MCF 10A (cell line): ENCODE measurements at regions not wholly inside any gene's neighbourhood (a gene's known extent, or its start where the extent isn't known, plus 50 kb on each side); places are given as distances from the start of the nearest gene placed in this dataset.

Experiments
- BruUV-seq: library from RNA; stranded (reverse); fragments of 400-500 nt; replicated peaks from 2 replicates; lab custom pipeline; 2021; lab: Mats Ljungman, UMichigan
- CTCF ChIA-PET: fragments of 300-600 bp; sonication (Branson Sonifier 250); formaldehyde crosslinking; extraction: SDS; loops from one replicate; lab custom pipeline; 2021; ENCODE audit warnings: antibody characterized with exemption, inconsistent platforms; lab: Yijun Ruan, JAX
- POLR2A ChIA-PET: fragments of 300-600, 350-650 bp; sonication (Branson Sonifier 250); formaldehyde crosslinking; extraction: SDS; loops from one replicate; lab custom pipeline; 2020; ENCODE audit warnings: antibody characterized with exemption, inconsistent platforms; lab: Yijun Ruan, JAX
- DNase-seq: peaks from one replicate; pipeline ENCODE4 v3.0.0-alpha.2; 2018; ENCODE audit not compliant: unreplicated experiment
- H3K27ac Mint-ChIP-seq: one replicate; pipeline ENCODE4 v1.8.0; 2022; ENCODE audit warnings: mild to moderate bottlenecking, low read depth, mixed read lengths; ENCODE audit not compliant: unreplicated experiment
- H3K27me3 Mint-ChIP-seq: one replicate; pipeline ENCODE4 v1.8.0; 2022; ENCODE audit warnings: mixed read lengths; ENCODE audit not compliant: insufficient read depth, unreplicated experiment
- H3K36me3 Mint-ChIP-seq: one replicate; pipeline ENCODE4 v1.8.0; 2022; ENCODE audit warnings: mild to moderate bottlenecking, moderate library complexity, mixed read lengths; ENCODE audit not compliant: insufficient read depth, unreplicated experiment
- H3K4me1 Mint-ChIP-seq: one replicate; pipeline ENCODE4 v1.8.0; 2022; ENCODE audit warnings: mixed read lengths; ENCODE audit not compliant: insufficient read depth, unreplicated experiment
- H3K4me3 Mint-ChIP-seq: one replicate; pipeline ENCODE4 v1.8.0; 2022; ENCODE audit warnings: mild to moderate bottlenecking, moderate library complexity, mixed read lengths; ENCODE audit not compliant: unreplicated experiment
- H3K9me3 Mint-ChIP-seq: one replicate; pipeline ENCODE4 v1.8.0; 2022; ENCODE audit warnings: mixed read lengths; ENCODE audit not compliant: unreplicated experiment
- intact Hi-C: fragments of 100-400 bp; cut with micrococcal nuclease; formaldehyde crosslinking; loops from 2 replicates; pipeline ENCODE4 v1.14.1; 2022
- TF ChIP-seq, protein P1 (sequence below): fragments of 200-600 bp; IDR thresholded peaks from one replicate; pipeline ENCODE4 v1.8.0; 2022; ENCODE audit warnings: antibody characterized with exemption, mild to moderate bottlenecking; ENCODE audit not compliant: unreplicated experiment

DNA sequence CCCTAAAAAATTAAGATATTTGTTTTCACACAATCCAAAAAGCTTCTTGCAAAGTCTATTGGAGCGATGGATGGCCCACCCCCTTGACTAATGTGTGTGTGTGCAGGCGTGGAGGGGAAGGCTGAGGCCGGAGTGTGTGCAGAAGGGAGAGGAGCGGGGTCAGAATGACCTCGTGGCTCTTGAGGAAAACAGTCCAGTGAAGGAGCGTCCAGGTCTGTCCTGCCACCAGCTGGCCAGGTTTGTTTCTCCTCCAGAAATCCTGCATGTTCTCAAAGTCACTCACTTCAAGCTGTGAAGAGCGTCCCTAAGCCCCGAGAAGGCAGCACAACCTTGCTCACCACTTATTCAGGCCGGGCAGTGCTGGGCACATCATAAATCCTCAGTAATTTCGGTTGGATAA is 69.5 kb upstream of the SSX2IP start:
- Mint-ChIP-seq H3K27me3 (peaks cover 1% of the 10 kb centered on the region), H3K27ac (no peak overlapping the region), H3K9me3 (no peaks in the 10 kb centered on the region), H3K4me3 (no peak overlapping the region), H3K36me3 (no peaks in the 10 kb centered on the region), H3K4me1 (peaks cover 6% of the 10 kb centered on the region)
- TF ChIP-seq, protein P1, sequence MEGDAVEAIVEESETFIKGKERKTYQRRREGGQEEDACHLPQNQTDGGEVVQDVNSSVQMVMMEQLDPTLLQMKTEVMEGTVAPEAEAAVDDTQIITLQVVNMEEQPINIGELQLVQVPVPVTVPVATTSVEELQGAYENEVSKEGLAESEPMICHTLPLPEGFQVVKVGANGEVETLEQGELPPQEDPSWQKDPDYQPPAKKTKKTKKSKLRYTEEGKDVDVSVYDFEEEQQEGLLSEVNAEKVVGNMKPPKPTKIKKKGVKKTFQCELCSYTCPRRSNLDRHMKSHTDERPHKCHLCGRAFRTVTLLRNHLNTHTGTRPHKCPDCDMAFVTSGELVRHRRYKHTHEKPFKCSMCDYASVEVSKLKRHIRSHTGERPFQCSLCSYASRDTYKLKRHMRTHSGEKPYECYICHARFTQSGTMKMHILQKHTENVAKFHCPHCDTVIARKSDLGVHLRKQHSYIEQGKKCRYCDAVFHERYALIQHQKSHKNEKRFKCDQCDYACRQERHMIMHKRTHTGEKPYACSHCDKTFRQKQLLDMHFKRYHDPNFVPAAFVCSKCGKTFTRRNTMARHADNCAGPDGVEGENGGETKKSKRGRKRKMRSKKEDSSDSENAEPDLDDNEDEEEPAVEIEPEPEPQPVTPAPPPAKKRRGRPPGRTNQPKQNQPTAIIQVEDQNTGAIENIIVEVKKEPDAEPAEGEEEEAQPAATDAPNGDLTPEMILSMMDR: no peak
- ChIA-PET POLR2A (interaction anchor here (0.6 kb wide), 1 partner anchor 164 kb away, joined by 4 read pairs; no protein-coding TSS in a partner anchor), CTCF (interaction anchor here (0.7 to 8.9 kb wide), 11 partner anchors 12 to 1608 kb away, joined by 3 to 121 read pairs (median 4); no protein-coding TSS in a partner anchor)
- DNase-seq: no peak
- no TSS peak for BruUV-seq
- intact Hi-C loops: loop anchor here (2.0 kb wide), 1 partner anchor 177 kb away; no protein-coding TSS in a partner anchor

DNA sequence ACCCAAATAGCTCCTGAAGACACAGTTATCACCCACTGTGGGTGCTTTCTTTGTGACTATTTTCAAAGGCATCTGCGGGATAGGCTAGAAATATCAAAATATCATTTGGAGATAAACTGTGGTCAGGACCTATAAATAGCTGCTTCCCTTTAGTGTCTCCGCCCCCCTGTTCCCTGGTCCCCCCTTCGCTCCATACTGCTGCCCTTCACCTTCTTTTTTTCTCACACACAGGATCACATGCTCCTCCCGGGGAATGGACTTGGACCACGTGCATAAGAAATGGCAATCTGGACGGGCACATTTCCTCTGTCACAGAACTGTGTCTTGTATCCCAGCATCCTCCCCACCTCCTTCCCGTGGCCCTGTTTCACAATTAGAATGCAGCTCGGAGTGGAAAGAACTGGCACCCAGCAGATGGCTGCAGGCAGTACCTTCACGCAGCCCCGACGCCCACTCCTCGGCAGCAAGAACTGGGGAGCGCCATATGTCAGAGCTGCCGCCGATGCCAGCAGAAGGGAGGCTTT is 68.8 kb upstream of the SSX2IP start:
- intact Hi-C loops: loop anchor here (2.0 kb wide), 1 partner anchor 178 kb away; no protein-coding TSS in a partner anchor
- ChIA-PET CTCF (interaction anchor here (0.7 to 8.9 kb wide), 13 partner anchors 8 to 1609 kb away, joined by 3 to 121 read pairs (median 4); partner anchors contain the start of gene PRKACB), POLR2A (no interaction called here)
- H3K36me3 Mint-ChIP-seq: no peaks in the 10 kb centered on the region
- H3K4me3 Mint-ChIP-seq: no peak overlapping the region
- peak; percentile 14 for DNase-seq
- no peak overlapping the region for H3K27ac Mint-ChIP-seq
- H3K4me1 Mint-ChIP-seq: peaks cover 6% of the 10 kb centered on the region
- no peaks in the 10 kb centered on the region for H3K27me3 Mint-ChIP-seq
- no TSS peak for BruUV-seq
- TF ChIP-seq, protein P1: no peak
- no peaks in the 10 kb centered on the region for H3K9me3 Mint-ChIP-seq

DNA sequence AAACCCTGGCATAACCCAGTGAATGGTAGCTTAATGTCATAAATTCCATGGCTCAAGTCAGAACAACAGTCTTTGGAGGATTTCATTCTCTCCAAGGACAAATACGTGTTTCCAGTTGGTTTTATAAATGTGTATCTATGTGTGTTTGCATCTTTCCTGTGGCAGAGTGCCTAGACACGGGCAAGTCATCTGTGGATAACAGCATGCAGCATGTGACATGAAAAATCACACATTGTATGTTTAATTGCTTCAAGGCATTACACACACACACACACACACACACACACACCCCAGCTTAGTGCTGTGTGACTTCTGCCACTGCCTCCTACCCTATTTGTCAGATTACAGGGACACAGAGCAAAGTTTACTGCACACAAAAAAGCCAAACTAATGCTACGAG is 68.2 kb upstream of the SSX2IP start:
- Mint-ChIP-seq H3K27ac (no peak overlapping the region), H3K9me3 (no peaks in the 10 kb centered on the region), H3K36me3 (no peaks in the 10 kb centered on the region), H3K4me3 (no peak overlapping the region), H3K4me1 (peaks cover 7% of the 10 kb centered on the region), H3K27me3 (no peaks in the 10 kb centered on the region)
- ChIA-PET POLR2A (interaction anchor here (0.7 kb wide), 1 partner anchor 18 kb away, joined by 4 read pairs; no protein-coding TSS in a partner anchor), CTCF (interaction anchor here (0.7 to 8.9 kb wide), 11 partner anchors 9 to 617 kb away, joined by 3 to 121 read pairs (median 4); partner anchors contain the start of gene PRKACB)
- no peak for DNase-seq
- BruUV-seq: no TSS peak
- TF ChIP-seq, protein P1: no peak
- intact Hi-C loops: loop anchor here (2.0 kb wide), 1 partner anchor 178 kb away; no protein-coding TSS in a partner anchor

DNA sequence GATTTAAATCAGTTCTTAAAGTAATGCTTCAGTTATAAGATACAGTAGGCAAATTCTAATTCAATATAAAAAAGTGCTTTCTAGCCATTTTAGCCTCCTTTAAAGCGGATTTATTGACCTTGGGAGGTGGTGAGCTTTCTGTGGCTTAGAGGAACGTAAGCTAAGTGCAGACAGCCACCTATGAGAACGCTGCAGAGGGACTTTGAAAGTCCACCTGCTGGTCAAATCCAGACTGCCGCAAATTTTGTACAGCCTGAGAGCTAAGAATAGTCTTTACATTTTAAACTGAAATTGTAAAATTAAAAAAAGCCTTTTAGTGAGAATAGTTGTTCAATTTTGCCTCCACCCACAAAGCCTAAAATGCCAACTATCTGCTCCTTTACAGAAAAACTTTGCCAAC is 67.0 kb upstream of the SSX2IP start:
- POLR2A ChIA-PET: no interaction called here
- Mint-ChIP-seq H3K27ac (no peak overlapping the region), H3K27me3 (no peaks in the 10 kb centered on the region), H3K4me1 (peaks cover 12% of the 10 kb centered on the region), H3K36me3 (no peaks in the 10 kb centered on the region), H3K4me3 (no peak overlapping the region), H3K9me3 (no peaks in the 10 kb centered on the region)
- no TSS peak for BruUV-seq
- DNase-seq: no peak
- intact Hi-C loops: no loop called here
- TF ChIP-seq, protein P1: no peak
- CTCF ChIA-PET: interaction anchor here (0.5 to 8.9 kb wide), 7 partner anchors 11 to 634 kb away, joined by 3 to 121 read pairs (median 3); no protein-coding TSS in a partner anchor
